Right renal cortex interstitium (tissue), 3 donors: ENCODE measurements at regions not wholly inside any gene's neighbourhood (a gene's known extent, or its start where the extent isn't known, plus 50 kb on each side); places are given as distances from the start of the nearest gene placed in this dataset.

Source experiments
- DNase-seq, 3 donors: peaks; one replicate each; pipeline ENCODE4 v3.0.0-alpha.2; 2013; ENCODE audit warnings: low read depth in 3 of 3, low spot score in 2 of 3

GRCh38 chr4:157803845-157804521, 368.8 kb downstream of the GASK1B start:
- DNase-seq, result no peak

- no peak for DNase-seq
Measured at GRCh38 chr4:157803421-157803820, 369.4 kb downstream of the GASK1B start.

GRCh38 chr4:157795495-157795894, 377.3 kb downstream of the GASK1B start:
- no peak for DNase-seq

- DNase-seq, result no peak
Measured at GRCh38 chr4:157792716-157793115, 380.1 kb downstream of the GASK1B start.

GRCh38 chr4:157791236-157791635, 381.6 kb downstream of the GASK1B start:
- no peak for DNase-seq

- DNase-seq, result no peak
Measured at GRCh38 chr4:157787618-157788017, 385.2 kb downstream of the GASK1B start.

DNA sequence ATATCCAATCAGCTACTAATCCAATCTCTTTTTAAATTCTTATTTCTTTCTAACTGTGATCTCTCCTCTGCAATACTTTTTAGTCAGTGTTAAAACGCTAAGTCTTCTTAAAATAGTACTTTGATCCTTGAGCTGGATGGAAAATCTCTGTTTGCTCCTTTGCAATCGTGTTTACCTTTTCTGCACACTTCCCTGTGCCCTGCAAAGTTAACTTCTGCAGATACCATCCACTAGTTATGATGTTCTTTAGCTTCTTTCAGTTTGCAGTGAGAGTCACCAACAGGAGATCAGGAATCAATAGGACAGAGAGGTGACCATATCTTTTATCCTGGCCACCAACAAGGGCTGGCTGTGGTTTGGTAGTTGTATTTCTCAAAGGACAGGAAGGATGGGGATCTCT, 391.5 kb downstream of the GASK1B start:
- no peak for DNase-seq

- DNase-seq, result no peak
Measured at GRCh38 chr4:157779081-157779480, 393.7 kb downstream of the GASK1B start.

DNA sequence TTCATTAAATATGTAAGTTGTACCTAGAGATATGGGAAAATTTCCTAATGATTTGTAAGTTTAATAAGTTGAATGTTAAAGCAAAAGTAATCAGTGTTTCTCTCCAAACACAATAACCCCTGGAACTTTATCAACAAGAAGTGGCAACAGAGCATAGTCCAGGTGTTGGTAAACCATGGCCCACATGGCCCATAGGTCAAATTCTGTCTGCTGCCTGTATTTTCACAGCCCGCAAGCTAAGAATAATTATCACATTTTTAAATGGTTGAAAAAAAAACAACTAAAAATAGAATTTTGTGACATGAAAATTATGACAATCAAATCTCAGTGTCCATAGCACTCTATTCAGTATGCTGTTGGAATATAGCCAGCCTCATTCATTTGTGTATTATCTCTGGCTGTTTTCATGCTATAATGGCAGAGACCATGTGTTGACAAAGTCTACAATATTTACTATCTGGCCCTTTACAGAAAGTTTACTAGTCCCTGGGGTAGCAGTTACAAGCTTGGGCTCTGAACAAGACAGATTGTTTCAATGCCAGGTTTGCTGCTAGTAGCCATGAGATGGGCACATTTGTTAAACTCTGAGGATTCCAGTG, 395.8 kb downstream of the GASK1B start:
- DNase-seq, result no peak

- DNase-seq, result no peak
Measured at GRCh38 chr4:157775971-157776370, 396.9 kb downstream of the GASK1B start.

GRCh38 chr4:157772907-157773306, 399.9 kb downstream of the GASK1B start:
- no peak for DNase-seq

DNA sequence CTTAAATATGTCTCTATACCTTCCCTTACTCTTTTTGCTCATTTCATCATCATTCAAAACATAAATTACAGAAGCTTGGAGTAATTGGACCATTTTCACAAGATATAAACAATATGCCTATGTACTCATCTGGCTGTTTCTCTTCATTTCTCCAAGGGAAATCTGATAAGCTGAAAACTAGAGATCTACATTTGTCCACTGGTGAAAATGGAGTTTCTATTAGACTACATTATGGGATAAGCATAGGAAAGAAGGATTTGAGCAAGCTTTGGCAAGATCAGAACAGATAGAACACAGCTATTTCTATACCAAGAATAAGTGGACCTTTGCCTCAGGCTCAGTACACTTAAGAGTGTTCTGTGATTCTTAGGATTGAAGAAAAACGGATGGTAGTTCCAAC, 404.4 kb downstream of the GASK1B start:
- no peak for DNase-seq

DNA sequence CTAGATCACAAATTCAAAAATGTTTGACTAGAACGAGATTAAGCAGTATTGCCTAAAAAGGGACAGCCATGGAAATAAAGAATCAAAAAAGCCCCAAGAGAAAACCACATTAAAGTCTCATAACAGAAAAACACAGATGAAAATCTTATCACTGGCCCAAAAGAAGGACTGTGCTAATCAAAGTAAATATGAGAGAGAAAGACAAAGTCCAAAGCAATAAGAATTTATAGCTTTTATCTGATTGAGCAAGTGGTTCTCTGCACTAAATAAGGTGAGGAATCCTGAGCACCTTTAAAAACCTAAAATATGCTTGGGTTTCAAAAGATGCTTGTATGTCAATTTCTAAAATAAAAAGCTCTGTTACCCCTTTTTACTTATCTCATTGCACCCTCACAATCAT, 409.3 kb downstream of the GASK1B start:
- DNase-seq, result no peak

- DNase-seq, result no peak
Measured at GRCh38 chr4:157754410-157754809, 418.4 kb downstream of the GASK1B start.

DNA sequence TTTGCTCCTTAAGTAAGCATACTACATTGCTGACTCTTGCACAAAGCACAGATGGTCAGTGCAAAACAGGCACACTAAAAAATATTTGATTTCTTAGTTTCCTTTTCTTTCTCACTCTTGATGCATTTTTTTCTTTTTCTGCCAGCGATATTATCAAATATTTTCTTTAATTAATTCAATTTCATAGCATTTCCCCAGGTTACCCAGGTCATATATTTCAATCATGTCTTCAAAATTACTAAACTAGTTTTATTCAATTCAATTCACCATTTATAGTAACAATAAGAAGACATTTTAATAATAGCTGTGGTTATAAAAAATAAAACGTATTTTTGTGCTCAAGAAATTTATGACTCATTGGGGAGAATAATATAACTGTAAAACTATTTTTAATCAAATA, 421.2 kb downstream of the GASK1B start:
- no peak for DNase-seq

GRCh38 chr4:157741642-157742041, 431.2 kb downstream of the GASK1B start:
- no peak for DNase-seq

DNA sequence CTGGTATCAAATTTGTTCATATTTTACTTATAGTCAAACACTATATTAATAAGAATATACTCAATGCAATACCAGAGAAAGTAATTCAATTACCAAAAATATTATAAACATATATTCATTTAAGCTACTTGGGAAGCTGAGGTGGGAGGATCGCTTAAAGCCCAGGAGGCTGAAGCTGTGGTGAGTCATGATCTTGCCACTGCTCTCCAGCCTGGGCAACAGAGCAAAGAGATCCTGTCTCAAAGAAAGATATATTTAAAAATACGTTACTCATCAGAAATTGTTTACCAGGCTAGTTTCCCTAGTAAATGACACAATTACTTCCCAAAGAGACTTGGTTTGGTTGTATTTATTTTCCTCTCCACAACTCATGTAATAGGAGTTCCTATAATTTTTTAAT, 433.6 kb downstream of the GASK1B start:
- no peak for DNase-seq

DNA sequence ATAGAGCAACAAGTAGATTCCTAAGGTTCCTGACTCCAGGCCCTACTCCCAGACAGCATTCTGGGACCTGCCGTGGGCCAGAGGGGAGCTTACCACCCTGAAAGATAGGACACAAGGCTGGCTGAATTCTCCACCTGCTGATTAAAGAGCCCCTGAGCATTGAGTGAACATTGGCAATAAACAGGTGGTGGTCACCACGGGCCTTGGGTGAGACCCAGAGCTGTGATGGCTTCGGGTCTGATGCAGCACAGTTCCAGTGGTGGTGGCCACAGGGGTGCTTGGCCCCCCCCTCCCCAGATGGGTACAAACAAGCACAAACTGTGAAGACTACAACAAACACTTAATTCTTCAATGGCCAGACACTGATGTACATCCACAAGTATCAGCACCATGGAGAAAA, 444.6 kb downstream of the GASK1B start:
- DNase-seq, result no peak

GRCh38 chr4:157727163-157727562, 445.7 kb downstream of the GASK1B start:
- DNase-seq, result no peak

DNA sequence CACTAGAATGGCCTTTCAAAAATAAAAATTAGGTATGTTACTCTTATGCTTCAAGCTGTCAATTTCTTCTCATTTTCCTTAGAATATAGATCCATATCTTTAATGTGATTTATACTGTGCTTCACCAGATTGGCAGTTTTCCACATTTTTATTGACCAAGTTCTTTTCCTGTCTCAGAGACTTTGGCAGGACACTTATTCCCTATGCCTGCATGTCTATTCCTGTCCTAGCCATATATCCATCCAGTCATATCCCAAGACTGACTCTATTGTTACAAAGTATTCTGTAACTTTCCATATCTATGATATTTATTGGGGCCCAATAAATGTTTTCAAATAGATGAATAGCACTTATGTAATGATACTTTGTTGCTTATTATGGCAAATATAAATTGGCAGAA, 450.7 kb downstream of the GASK1B start:
- no peak for DNase-seq

DNA sequence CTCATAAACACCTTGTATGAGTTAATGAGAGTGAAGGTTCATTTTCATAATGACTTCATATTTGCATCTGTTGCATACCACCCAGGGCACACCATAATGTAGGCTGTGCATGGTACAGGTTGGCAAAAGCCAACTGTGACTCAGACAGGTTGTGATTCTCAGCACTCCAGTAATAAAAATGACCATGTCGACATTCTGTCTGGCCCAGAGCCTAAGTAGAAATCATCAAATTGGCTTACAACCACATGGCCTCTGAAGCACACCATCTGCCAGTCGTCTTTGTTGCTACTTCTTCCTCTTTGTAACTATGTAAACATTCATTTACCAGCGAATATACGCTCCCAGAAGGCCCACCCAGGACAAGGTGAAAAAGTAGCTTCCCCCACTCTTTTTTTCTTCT, 459.5 kb downstream of the GASK1B start:
- DNase-seq, result no peak

GRCh38 chr4:157706155-157706554, 466.7 kb downstream of the GASK1B start:
- no peak for DNase-seq

DNA sequence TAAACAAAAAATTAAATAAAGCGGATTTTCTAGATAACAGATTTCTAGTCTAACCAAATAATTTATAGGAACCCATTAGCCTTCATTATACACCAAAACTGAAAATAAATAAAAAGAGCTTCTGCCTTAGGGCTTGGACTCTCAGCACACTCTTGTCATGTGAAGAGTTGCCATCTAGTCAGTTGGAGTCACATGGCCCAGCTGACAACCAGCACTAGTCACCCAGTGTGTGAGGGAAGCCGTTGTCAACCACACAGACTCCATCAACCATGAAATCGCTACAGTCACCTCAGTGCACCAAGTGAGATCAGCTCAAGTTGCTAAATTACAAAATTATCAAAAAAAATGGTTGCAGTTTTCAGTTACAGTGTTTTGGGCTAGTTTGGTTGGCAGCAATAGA, 470.0 kb downstream of the GASK1B start:
- no peak for DNase-seq
